Neural crest cell (in vitro differentiated cells): ENCODE measurements at regions not wholly inside any gene's neighbourhood (a gene's known extent, or its start where the extent isn't known, plus 50 kb on each side); places are given as distances from the start of the nearest gene placed in this dataset.
"Not testable (repeated sequence)": the region's sequence is repeated elsewhere in the genome, so short reads cannot be mapped to it uniquely, and the experiment has no call there.

ENCODE experiments used
- DNase-seq: peaks from one replicate; pipeline ENCODE4 v3.0.0; 2021; ENCODE audit warnings: low read depth, mixed read lengths, low spot score
- H3K27ac Mint-ChIP-seq: one replicate; pipeline ENCODE4 v1.8.0; 2021; ENCODE audit warnings: mild to moderate bottlenecking, mixed read lengths; ENCODE audit not compliant: unreplicated experiment
- H3K27me3 Mint-ChIP-seq: 2 replicates; pipeline ENCODE4 v1.8.0; 2021; ENCODE audit warnings: low read depth, mild to moderate bottlenecking, mixed read lengths
- H3K36me3 Mint-ChIP-seq: 2 replicates; pipeline ENCODE4 v1.8.0; 2021; ENCODE audit warnings: low read depth, mild to moderate bottlenecking, mixed read lengths
- H3K4me1 Mint-ChIP-seq: 2 replicates; pipeline ENCODE4 v1.8.0; 2021; ENCODE audit warnings: mixed read lengths
- H3K4me3 Mint-ChIP-seq: one replicate; pipeline ENCODE4 v1.8.0; 2021; ENCODE audit warnings: mild to moderate bottlenecking, mixed read lengths
- H3K9me3 Mint-ChIP-seq: 2 replicates; pipeline ENCODE4 v1.8.0; 2021; ENCODE audit warnings: mixed read lengths
- TF ChIP-seq, protein P1 (sequence below): fragments of 200-600 bp; sonication (generic); conservative IDR thresholded peaks from 2 replicates; pipeline ENCODE4 v1.5.0; 2021; ENCODE audit warnings: antibody characterized with exemption, mild to moderate bottlenecking

GRCh38 chr11:57047610-57048009 lies 58.9 kb downstream of the OR5AK2 start:
- DNase-seq = no peak
- TF ChIP-seq, protein P1, sequence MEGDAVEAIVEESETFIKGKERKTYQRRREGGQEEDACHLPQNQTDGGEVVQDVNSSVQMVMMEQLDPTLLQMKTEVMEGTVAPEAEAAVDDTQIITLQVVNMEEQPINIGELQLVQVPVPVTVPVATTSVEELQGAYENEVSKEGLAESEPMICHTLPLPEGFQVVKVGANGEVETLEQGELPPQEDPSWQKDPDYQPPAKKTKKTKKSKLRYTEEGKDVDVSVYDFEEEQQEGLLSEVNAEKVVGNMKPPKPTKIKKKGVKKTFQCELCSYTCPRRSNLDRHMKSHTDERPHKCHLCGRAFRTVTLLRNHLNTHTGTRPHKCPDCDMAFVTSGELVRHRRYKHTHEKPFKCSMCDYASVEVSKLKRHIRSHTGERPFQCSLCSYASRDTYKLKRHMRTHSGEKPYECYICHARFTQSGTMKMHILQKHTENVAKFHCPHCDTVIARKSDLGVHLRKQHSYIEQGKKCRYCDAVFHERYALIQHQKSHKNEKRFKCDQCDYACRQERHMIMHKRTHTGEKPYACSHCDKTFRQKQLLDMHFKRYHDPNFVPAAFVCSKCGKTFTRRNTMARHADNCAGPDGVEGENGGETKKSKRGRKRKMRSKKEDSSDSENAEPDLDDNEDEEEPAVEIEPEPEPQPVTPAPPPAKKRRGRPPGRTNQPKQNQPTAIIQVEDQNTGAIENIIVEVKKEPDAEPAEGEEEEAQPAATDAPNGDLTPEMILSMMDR = no peak
- Mint-ChIP-seq H3K4me1 (no peaks in the 10 kb centered on the region), H3K4me3 (no peak overlapping the region), H3K27ac (no peak overlapping the region), H3K27me3 (no peaks in the 10 kb centered on the region), H3K36me3 (no peaks in the 10 kb centered on the region), H3K9me3 (peaks cover 3% of the 10 kb centered on the region)

DNA sequence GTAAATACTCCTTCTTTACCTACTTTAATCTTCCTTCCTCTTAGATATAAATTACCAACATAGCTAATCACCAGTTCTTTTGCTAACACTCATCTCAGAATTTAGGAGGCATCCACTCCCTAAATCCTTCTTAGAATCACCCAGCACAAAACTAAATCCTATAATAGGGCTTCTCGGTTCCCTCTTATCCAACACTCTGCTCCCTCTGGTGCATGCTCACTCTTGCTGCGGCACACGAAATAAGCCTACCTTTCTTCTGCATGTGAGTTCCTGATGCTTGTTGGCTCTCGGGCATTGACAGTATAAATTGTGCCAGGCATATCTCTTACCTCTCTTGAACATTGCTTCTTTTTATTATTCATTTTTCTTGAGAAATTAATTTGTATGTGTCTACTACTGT lies 61.0 kb downstream of the OR5AK2 start:
- H3K9me3 Mint-ChIP-seq = no peaks in the 10 kb centered on the region
- TF ChIP-seq, protein P1 = no peak
- H3K4me3 Mint-ChIP-seq = no peak overlapping the region
- H3K27me3 Mint-ChIP-seq = no peaks in the 10 kb centered on the region
- no peaks in the 10 kb centered on the region for H3K36me3 Mint-ChIP-seq
- DNase-seq = no peak
- no peaks in the 10 kb centered on the region for H3K4me1 Mint-ChIP-seq
- no peak overlapping the region for H3K27ac Mint-ChIP-seq

DNA sequence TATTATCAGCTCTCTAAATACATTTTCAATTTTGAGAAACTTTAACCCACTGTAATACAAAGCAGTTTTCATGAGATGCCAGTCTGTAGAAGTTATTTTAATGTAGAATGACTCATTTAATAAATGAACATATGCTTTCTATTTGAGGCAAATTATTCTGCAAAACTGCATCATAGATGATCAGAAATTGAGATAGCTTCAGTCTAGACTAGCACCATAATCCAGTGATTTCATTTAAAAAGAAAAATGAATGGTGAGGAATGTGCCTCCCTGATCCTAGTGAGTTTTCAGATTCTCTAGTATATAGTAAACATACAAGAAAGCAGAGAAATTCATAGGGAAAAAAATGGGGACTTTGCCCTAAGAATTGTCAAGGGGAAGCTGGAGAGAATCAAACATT lies 66.1 kb downstream of the OR5AK2 start:
- no peaks in the 10 kb centered on the region for H3K4me1 Mint-ChIP-seq
- DNase-seq = no peak
- H3K36me3 Mint-ChIP-seq = no peaks in the 10 kb centered on the region
- H3K27ac Mint-ChIP-seq = no peak overlapping the region
- no peaks in the 10 kb centered on the region for H3K27me3 Mint-ChIP-seq
- TF ChIP-seq, protein P1 = no peak
- H3K9me3 Mint-ChIP-seq = no peaks in the 10 kb centered on the region
- no peak overlapping the region for H3K4me3 Mint-ChIP-seq

GRCh38 chr11:57055744-57056143 lies 67.0 kb downstream of the OR5AK2 start:
- no peak overlapping the region for H3K4me3 Mint-ChIP-seq
- DNase-seq = no peak
- peaks cover 4% of the 10 kb centered on the region for H3K9me3 Mint-ChIP-seq
- H3K27me3 Mint-ChIP-seq = no peaks in the 10 kb centered on the region
- H3K36me3 Mint-ChIP-seq = no peaks in the 10 kb centered on the region
- H3K27ac Mint-ChIP-seq = peak overlapping the region; percentile 30
- H3K4me1 Mint-ChIP-seq = no peaks in the 10 kb centered on the region
- TF ChIP-seq, protein P1 = no peak

DNA sequence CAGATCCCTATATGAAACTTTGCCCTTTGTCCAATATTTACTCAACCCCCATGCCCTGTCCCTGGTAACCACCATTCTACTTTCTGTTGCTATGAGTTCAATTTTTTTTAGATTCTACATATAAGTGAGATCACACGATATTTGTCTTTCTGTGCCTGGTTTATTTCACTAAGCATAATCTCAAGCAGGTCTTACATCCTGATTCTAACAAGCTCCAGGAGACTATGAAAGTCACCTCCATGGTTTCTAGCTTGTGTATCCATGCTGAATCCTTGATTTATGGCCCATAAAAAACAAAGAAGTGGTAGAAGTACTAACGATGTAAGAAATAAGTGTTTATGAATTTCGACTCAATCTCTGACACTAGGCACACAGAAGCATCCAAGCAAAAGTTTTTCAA lies 68.0 kb downstream of the OR5AK2 start:
- H3K27me3 Mint-ChIP-seq = no peaks in the 10 kb centered on the region
- H3K9me3 Mint-ChIP-seq = peaks cover 6% of the 10 kb centered on the region
- TF ChIP-seq, protein P1 = no peak
- no peak overlapping the region for H3K4me3 Mint-ChIP-seq
- H3K4me1 Mint-ChIP-seq = no peaks in the 10 kb centered on the region
- DNase-seq = no peak
- no peak overlapping the region for H3K27ac Mint-ChIP-seq
- no peaks in the 10 kb centered on the region for H3K36me3 Mint-ChIP-seq

GRCh38 chr11:57057561-57057960 lies 68.8 kb downstream of the OR5AK2 start:
- TF ChIP-seq, protein P1 = no peak
- peaks cover 9% of the 10 kb centered on the region for H3K9me3 Mint-ChIP-seq
- no peak overlapping the region for H3K27ac Mint-ChIP-seq
- no peaks in the 10 kb centered on the region for H3K36me3 Mint-ChIP-seq
- DNase-seq = no peak
- H3K4me3 Mint-ChIP-seq = no peak overlapping the region
- no peaks in the 10 kb centered on the region for H3K27me3 Mint-ChIP-seq
- H3K4me1 Mint-ChIP-seq = no peaks in the 10 kb centered on the region

DNA sequence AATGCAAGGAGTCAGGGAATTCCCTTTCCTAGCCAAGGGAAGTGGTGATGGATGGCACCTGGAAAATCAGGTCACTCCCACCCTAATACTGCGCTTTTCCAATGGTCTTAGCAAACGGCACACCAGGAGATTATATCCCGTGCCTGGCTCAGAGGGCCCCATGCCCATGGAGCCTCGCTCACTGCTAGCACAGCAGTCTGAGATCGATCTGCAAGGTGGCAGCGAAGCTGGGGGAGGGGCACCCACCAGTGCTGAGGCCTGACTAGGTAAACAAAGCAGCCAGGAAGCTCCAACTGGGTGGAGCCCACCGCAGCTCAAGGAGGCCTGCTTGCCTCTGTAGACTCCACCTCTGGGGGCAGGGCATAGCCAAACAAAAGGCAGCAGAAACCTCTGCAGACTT lies 74.2 kb downstream of the OR5AK2 start:
- not testable (repeated sequence) for H3K27me3 Mint-ChIP-seq, DNase-seq, H3K4me3 Mint-ChIP-seq, H3K27ac Mint-ChIP-seq, H3K36me3 Mint-ChIP-seq
- Mint-ChIP-seq H3K4me1 (peaks cover 10% of the 10 kb centered on the region), H3K9me3 (peaks cover 18% of the 10 kb centered on the region)
